GM19324 (cell line): ENCODE measurements at regions not wholly inside any gene's neighbourhood (a gene's known extent, or its start where the extent isn't known, plus 50 kb on each side); places are given as distances from the start of the nearest gene placed in this dataset.

Experiments
- ATAC-seq: cut with Tn5 transposase; IDR thresholded peaks from one replicate; pipeline ENCODE4 v1.9.1; 2021; ENCODE audit warnings: mild to moderate bottlenecking, moderate library complexity; ENCODE audit not compliant: unreplicated experiment, low FRiP score

GRCh38 chr17:79216391-79216790 is 141.8 kb downstream of the ENGASE start:
- no peak for ATAC-seq

- ATAC-seq, result no peak
Measured at GRCh38 chr17:79215631-79216030, 141.0 kb downstream of the ENGASE start.

- no peak for ATAC-seq
Measured at GRCh38 chr17:79214940-79215604, 140.4 kb downstream of the ENGASE start.

GRCh38 chr17:79214459-79214858 is 139.8 kb downstream of the ENGASE start:
- no peak for ATAC-seq

- no peak for ATAC-seq
Measured at GRCh38 chr17:79213305-79213704, 138.7 kb downstream of the ENGASE start.

- ATAC-seq, result no peak
Measured at GRCh38 chr17:79212149-79213087, 137.8 kb downstream of the ENGASE start.

GRCh38 chr17:79211061-79211770 is 136.6 kb downstream of the ENGASE start:
- ATAC-seq, result no peak

- ATAC-seq, result no peak
Measured at GRCh38 chr17:79210638-79211037, 136.0 kb downstream of the ENGASE start.

- ATAC-seq, result no peak
Measured at GRCh38 chr17:79207960-79208359, 133.3 kb downstream of the ENGASE start.

GRCh38 chr17:79205688-79206205 is 131.1 kb downstream of the ENGASE start:
- no peak for ATAC-seq

- no peak for ATAC-seq
Measured at GRCh38 chr17:79204261-79204660, 129.6 kb downstream of the ENGASE start.

- ATAC-seq, result no peak
Measured at GRCh38 chr17:79203657-79204056, 129.0 kb downstream of the ENGASE start.

GRCh38 chr17:79203016-79203415 is 128.4 kb downstream of the ENGASE start:
- no peak for ATAC-seq

GRCh38 chr17:79202480-79202879 is 127.9 kb downstream of the ENGASE start:
- no peak for ATAC-seq

- no peak for ATAC-seq
Measured at GRCh38 chr17:79201536-79202227, 127.1 kb downstream of the ENGASE start.

- no peak for ATAC-seq
Measured at GRCh38 chr17:79201119-79201518, 126.5 kb downstream of the ENGASE start.

GRCh38 chr17:79196913-79197312 is 122.3 kb downstream of the ENGASE start:
- no peak for ATAC-seq

- no peak for ATAC-seq
Measured at GRCh38 chr17:79192503-79193351, 118.1 kb downstream of the ENGASE start.

- no peak for ATAC-seq
Measured at GRCh38 chr17:79191270-79191934, 116.8 kb downstream of the ENGASE start.
